UCSD-AML1 (cell line): ENCODE measurements at regions not wholly inside any gene's neighbourhood (a gene's known extent, or its start where the extent isn't known, plus 50 kb on each side); places are given as distances from the start of the nearest gene placed in this dataset.

Source experiments
- DNase-seq: peaks from one replicate; lab custom pipeline; 2025; ENCODE audit not compliant: unreplicated experiment; lab: John Stamatoyannopoulos, UW

GRCh38 chr3:135849827-135850226 lies 115.7 kb upstream of the PPP2R3A start:
- DNase-seq = no peak

DNA sequence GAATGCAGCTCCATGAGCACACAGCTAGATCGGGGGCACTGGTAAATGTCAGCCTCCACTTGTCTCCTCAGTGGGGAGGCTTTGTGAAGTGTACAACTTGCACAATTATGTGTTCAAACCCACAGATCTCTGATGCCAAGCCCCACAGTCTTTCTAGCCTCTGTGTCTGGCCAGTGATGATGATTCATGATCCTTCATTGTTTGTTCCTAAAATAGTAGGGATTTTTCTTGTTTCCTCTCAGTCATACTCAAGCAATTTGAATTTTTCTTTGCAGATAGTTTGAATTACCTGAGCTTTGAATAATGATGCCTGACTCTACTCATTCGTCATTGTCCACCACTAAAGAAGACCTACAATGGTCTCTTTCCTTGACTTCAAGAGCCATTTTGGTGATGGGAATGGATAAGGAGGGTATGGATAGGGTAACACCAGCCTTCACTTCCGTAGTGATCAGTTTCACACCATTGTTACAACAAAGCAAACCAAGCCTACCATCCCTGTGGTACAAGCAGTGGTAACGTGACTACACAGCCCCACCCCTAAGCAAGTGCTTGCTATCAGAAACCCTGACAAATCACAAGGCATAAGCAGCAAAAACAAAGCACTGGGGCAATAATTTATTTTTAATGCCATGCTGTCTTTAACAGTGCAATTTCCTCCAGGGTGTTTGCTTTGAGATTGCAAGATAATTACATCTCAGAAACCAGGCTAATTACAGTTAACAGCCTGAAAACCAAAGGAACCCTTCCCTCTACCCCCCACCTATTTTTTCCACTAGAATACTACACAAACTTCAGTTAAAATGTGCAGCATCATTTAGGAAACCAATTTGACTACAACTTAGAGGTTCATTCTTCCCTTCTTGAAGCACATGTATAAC lies 114.1 kb upstream of the PPP2R3A start:
- no peak for DNase-seq

- DNase-seq = no peak
Measured at GRCh38 chr3:135853981-135854380, 111.5 kb upstream of the PPP2R3A start.

DNA sequence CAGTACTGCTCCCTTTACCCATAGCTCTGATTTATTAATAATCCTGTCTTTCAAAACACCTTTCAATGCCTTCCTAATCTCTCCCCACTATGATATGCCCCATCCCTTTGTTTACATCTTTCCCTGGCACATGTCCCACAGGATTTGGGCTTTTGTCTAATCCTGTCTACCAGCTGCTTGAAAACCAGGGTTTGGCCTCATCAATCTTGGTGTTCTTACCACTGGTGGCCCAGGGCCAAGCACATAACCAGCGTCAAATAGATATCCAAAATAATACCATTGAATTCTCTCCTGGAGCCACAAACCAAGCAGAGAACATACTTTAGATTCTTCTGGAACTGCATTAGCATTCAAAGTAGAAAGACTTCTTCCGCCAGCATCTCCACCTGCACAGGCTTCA lies 104.8 kb upstream of the PPP2R3A start:
- no peak for DNase-seq

GRCh38 chr3:135862361-135862760 lies 103.2 kb upstream of the PPP2R3A start:
- no peak for DNase-seq

DNA sequence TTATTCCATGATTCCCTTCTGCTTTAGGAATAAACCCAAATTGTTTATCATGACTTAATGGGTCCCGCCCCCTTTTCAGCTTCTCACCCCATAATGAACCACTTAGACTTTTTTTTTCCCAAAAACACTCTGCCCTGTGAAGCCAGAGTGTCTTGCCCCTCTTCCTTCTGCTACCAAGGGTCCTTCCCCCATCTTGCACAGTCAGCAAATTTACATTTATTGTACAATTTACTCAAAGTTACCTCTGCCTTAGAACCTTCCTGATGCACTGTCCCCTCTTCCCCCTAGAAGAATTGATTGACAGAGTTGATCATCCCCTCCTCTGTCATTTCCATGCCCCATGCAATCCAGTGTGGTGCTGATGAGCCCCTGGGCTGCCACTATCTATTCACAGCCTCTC lies 101.5 kb upstream of the PPP2R3A start:
- DNase-seq = no peak

- no peak for DNase-seq
Measured at GRCh38 chr3:135865085-135865484, 100.4 kb upstream of the PPP2R3A start.

DNA sequence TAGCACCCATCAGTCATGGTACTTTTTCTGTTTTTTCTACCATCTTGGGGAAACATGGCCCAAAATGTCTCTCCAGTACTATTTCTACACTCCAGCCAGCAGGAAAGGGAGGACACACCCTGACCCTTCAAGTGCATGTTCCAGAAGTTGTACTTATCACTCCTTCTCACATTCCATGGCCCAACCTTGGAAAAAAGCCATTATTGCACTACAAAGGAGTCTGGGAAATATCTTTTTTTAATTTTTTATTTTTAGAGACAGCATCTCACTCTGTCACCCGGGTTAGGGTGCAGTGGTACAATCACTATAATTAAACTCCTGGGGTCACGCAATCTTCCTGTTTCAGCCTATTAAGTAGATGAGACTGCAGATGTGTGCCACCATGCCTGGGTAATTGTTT lies 100.0 kb upstream of the PPP2R3A start:
- DNase-seq = no peak

GRCh38 chr3:135867911-135868310 lies 97.6 kb upstream of the PPP2R3A start:
- DNase-seq = no peak

DNA sequence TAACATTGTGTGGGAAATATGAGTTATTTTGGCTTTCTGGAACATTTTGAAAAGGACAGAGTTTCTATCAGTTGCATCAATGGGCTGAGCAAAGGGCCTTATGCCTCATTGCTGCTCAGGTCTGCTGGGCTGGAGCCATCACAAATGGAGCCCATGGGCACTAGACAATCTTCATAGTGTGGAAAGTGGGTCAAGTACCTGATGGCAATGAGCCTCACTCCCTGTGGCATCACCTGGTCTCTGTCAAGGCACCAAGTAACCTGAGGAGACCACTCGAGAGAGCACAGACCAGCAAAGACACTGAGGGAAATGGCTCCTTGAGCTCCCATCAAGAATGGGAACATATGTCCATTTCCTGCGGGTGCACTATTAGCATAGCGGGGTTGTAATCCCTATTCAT lies 96.7 kb upstream of the PPP2R3A start:
- DNase-seq = no peak

GRCh38 chr3:135869439-135870105 lies 96.0 kb upstream of the PPP2R3A start:
- no peak for DNase-seq

- DNase-seq = no peak
Measured at GRCh38 chr3:135871311-135871710, 94.2 kb upstream of the PPP2R3A start.

- DNase-seq = no peak
Measured at GRCh38 chr3:135874035-135874434, 91.5 kb upstream of the PPP2R3A start.

DNA sequence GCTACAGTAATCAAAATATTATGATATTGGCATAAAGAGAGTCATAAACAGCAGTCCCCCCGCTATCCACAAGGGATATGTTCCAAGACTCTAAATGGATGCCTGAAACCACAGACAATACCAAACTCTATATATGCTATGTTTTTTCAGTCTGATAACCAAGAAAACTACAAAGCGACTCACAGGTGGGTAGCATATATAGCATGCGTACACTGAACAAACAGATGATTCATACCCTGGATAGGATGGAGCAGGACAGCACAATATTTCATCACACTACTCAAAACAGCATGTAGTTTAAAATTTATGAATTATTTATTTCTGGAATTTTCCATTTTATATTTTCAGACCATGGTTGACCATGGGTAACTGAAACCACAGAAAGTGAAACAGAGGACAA lies 87.0 kb upstream of the PPP2R3A start:
- no peak for DNase-seq

DNA sequence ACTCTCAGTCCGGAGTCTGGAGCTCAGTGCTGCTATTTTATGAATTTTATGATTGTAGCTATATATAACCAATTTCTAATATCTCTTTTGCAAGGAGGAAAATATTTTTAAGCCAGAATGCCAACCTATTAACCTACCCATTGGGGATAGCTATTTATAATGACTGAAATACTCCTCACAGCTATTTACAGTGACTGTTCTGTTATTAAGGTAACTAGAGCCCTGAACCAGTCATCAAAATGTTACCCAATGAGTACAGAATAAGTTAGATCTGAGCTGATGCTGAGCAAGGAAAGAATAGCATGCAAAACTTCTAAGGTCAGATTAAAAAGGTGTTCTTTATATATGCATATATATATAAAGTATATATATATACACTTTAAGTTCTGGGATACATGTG lies 79.6 kb upstream of the PPP2R3A start:
- no peak for DNase-seq

DNA sequence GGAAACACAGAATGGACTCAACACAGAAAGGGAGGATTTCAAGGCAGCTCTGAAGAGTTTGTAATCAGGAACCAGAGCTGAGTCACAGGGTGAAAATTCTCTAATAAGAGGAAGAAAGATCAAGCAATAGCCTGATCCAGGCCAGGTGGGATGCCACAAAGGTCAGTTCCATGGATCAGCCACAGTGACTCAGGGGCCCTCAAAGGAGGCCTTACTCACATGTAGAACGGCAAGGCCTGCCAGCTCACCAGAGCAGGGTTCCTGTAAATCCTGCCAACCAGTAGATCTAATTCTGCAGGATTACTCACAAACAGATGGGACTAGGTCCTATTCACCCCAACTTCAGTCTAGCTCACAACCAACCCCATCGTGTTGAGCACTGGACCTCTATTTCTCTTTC lies 78.3 kb upstream of the PPP2R3A start:
- DNase-seq = no peak

GRCh38 chr3:135889443-135889842 lies 76.1 kb upstream of the PPP2R3A start:
- DNase-seq = no peak

DNA sequence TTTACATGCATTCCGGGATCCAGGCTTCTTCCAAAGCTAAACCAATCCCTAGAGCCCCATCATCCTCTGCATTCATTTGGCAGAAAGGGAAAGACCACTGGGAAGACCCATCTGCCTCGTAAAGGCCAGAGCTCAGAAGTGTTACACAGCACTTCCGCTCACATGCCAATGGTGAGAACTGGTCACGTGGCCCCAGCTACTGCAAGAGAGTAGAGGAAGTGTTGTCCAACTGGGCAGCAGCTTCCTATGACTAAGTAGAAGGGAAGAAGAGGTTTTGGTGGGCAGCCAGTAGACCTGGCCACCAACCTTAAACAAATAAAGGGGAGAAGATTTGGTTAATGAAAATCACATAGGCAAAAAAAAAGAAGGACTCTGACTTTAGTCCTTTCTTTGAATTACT lies 74.4 kb upstream of the PPP2R3A start:
- no peak for DNase-seq

DNA sequence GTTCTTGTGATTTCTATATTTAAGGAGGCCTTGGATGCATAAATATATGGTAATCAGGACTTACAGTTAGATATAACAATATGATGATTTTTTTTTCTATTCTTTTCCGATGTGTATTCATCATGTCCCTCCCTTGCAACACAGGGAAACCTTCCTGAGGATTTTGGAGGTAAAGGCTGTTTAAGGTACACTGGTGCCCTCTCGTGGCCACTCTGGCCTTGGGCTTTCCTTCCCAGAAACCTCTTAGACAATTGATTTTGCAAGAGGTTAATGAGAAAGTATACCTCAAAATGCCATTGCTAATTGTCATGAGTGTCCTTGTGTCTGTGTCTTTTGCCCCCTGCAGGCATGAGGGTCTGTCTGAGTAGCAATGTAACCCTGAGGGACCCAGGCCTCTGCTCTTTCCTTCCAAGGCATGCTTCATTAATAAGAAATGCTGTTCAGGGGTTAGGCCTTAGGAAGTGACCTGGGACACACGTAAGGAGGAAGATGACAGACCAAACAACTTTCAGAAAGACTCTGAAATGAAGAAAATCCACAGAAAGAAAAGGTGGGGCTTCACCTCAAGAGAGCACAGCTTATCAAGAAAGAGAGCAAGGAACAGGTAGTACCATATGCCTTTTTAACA lies 70.3 kb upstream of the PPP2R3A start:
- peak; percentile 53 for DNase-seq

GRCh38 chr3:135895734-135896121 lies 69.8 kb upstream of the PPP2R3A start:
- DNase-seq = no peak

- DNase-seq = no peak
Measured at GRCh38 chr3:135896613-135897012, 68.9 kb upstream of the PPP2R3A start.

DNA sequence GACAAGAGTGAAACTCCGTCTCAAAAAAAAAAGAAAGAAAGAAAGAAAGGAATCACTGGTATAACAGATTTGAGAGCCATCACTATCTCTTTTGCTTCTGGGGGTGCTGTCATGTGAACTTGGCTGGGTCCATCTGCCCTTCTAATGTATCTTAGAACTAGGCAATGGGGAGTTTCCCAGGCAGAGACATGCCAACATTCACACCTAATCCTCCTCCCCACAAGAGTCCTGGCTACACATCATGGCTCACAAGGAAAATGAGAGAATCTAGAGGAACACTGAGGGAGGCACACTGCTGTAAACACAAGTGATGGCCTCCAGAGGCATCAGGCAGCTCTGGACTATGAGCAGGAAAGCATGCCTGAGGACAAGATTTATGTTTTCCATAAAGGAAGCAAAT lies 67.8 kb upstream of the PPP2R3A start:
- DNase-seq = no peak
